ENCODE measurements at regions not wholly inside any gene's neighbourhood (a gene's known extent, or its start where the extent isn't known, plus 50 kb on each side); places are given as distances from the start of the nearest gene placed in this dataset.

GRCh38 chr6:71507183-71507582 lies 218.6 kb downstream of the OGFRL1 start (continued):
- no peak for TF ChIP-seq EZH2 (IDR thresholded peaks at IDR 0.05)
- TF ChIP-seq CEBPB (IDR thresholded peaks at IDR 0.05; ENCODE audit: low read depth): no peak
- no peak for TF ChIP-seq ATF3 (IDR thresholded peaks at IDR 0.05)
- TF ChIP-seq YY1 (IDR thresholded peaks at IDR 0.05; ENCODE audit: extremely low read depth, insufficient replicate concordance, low read depth, low read length): no peak

- ChIA-PET POLR2A (no interaction called here), RAD21 (ENCODE audit: low non-redundant PET in 1 of 2, low total read pairs in 2 of 2, uncharacterized antibody in 2 of 2, unreplicated experiment in 2 of 2) (no interaction called here), CTCF (interaction anchor here (1.0 to 2.7 kb wide), 4 partner anchors 114 to 319 kb away, joined by 3 to 14 read pairs (median 7); no protein-coding TSS in a partner anchor)
- H3K79me2 ChIP-seq (ENCODE audit: insufficient read depth, low read length): no peaks in the 10 kb centered on the region
- H3K9ac ChIP-seq (ENCODE audit: low read length): no peak overlapping the region
- ATAC-seq (no peak), DNase-seq (ENCODE audit: low read depth, low spot score) (no peak)
- no peak overlapping the region for H2AFZ ChIP-seq (ENCODE audit: low read depth, low read length, poor library complexity, severe bottlenecking)
- no peaks in the 10 kb centered on the region for H3K36me3 ChIP-seq (ENCODE audit: control insufficient read depth in 1 of 2, insufficient read depth in 2 of 2, low read length in 2 of 2)
- no peaks in the 10 kb centered on the region for H3K9me2 ChIP-seq (ENCODE audit: insufficient read depth)
- no peaks in the 10 kb centered on the region for H4K20me1 ChIP-seq (ENCODE audit: insufficient read depth)
- H3K4me2 ChIP-seq (ENCODE audit: low read length): no peak overlapping the region
- no peak overlapping the region for H3K27ac ChIP-seq (ENCODE audit: low read depth, low read length)
- no peaks in the 10 kb centered on the region for H3K27me3 ChIP-seq (ENCODE audit: insufficient read depth, low read length)
- H3K9me3 ChIP-seq (ENCODE audit: control insufficient read depth in 1 of 2, insufficient read depth in 1 of 2, low read depth in 1 of 2, low read length in 2 of 2): no peaks in the 10 kb centered on the region
- BruUV-seq (replicated peaks): no TSS peak
- TF ChIP-seq FOSL1 (IDR thresholded peaks at IDR 0.05; ENCODE audit: low read depth): no peak
- H3K4me1 ChIP-seq (ENCODE audit: control insufficient read depth in 1 of 2, insufficient read depth in 2 of 2, low read length in 2 of 2): no peaks in the 10 kb centered on the region
- intact Hi-C loops (cut with micrococcal nuclease): loop anchor here (1.0 to 5.0 kb wide), 2 partner anchors 125 to 317 kb away; no protein-coding TSS in a partner anchor
- H3K4me3 ChIP-seq (replicated peaks in 1 of 2; ENCODE audit: low read depth in 1 of 2, low read length in 2 of 2): no peak overlapping the region
Measured at GRCh38 chr6:71509191-71510005, 220.8 kb downstream of the OGFRL1 start.

Data from HCT116 (cell line).